PC-9 (cell line): ENCODE measurements at regions not wholly inside any gene's neighbourhood (a gene's known extent, or its start where the extent isn't known, plus 50 kb on each side); places are given as distances from the start of the nearest gene placed in this dataset.

Source experiments
- CTCF ChIP-seq: fragments of 200-600 bp; sonication (generic); conservative IDR thresholded peaks from 2 replicates; pipeline ENCODE4 v1.6.1; 2017; ENCODE audit warnings: mixed run types, antibody characterized with exemption, mild to moderate bottlenecking, moderate library complexity
- EZH2 ChIP-seq: fragments of 200-600 bp; sonication (generic); IDR thresholded peaks from 2 replicates; pipeline ENCODE4 v1.8.0; 2017; ENCODE audit warnings: antibody characterized with exemption, low read depth

GRCh38 chr4:43296946-43297528 is 404.5 kb downstream of the GRXCR1 start:
- TF ChIP-seq EZH2 (no peak), CTCF (no peak)
